Stimulated activated CD4-positive, alpha-beta T cell treated with anti-CD3 and anti-CD28 coated beads, TNF-alpha, amount 100 ng/mL, for 4 hours (primary cell): ENCODE measurements at regions not wholly inside any gene's neighbourhood (a gene's known extent, or its start where the extent isn't known, plus 50 kb on each side); places are given as distances from the start of the nearest gene placed in this dataset.

Experiments
- DNase-seq, 3 experiments: peaks; one replicate each; pipeline ENCODE4 v3.0.0-alpha.2; 2020; ENCODE audit warnings: low read depth in 3 of 3

DNA sequence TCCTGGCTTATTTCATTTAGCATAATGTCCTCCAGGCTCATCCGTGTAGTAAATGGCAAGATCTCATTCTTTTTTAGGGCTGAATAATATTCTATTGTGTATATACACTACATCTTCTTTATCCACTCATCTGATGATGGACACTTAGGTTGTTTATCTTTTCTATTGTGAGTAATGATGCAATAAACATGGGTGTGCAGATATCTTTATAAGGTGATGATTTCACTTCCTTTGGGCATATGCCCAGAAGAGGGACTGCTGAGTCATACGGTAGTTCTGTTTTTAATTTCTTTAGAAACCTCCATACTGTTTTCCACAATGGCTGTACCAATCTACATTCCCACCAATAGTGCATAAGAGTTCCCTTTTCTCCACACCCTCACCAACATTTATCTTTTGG lies 317.6 kb upstream of the CNKSR2 start:
- no peak for DNase-seq

DNA sequence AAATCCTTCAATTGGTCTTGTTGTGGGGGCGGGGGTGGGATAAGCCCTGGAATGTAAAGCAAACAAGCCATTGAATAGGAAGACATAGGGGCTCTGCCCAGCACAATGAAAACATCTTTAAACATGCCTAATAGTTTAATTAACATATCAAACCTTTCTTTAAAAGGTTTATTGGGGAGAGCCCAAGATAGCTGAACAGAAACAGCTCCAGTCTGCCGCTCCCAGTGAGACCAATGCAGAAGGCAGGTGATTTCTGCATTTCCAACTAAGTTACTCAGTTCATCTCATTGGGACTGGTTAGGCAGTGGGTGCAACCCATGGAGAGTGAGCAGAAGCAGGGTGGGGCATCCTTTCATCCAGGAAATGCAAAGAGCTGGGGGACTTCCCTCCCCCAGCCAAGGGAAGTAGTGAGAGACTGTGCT lies 327.2 kb upstream of the CNKSR2 start:
- no peak for DNase-seq

DNA sequence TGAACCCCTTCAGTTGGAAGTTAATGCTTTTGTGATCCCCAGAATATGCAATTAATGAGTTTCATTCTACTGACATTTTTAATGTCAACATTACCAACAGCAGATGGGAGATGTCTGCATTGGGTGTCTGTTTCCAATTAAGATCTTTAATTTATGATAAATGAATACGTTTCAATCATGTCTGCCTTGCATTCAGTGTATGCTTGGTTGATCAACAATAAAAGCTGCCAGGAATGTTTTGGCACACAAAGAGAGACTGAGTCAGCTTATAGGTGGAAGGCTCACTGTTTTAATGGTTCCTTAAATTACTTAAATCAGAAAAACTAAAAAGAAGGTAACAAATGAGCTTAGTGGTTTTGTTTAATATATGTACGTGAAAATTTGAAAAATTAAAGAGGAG lies 359.9 kb upstream of the CNKSR2 start:
- no peak for DNase-seq

DNA sequence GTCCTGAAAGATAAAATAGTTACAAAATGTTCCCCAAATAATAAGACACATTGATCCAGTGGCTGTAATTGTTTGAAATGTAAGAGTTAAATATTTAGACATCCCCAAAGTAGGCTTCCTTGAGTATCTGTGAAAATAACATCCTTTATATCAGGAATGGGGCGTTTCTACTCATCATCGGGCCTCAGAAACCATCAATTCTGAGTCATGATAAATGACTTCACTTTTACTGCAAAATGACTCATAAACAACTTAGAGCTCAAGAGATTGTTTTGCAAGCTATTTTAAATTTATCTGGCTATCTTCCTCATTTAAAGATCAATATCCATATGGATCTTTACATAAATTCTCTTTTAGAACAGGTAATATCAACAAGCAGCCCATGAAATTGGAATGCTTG lies 369.4 kb upstream of the CNKSR2 start:
- DNase-seq, result no peak

DNA sequence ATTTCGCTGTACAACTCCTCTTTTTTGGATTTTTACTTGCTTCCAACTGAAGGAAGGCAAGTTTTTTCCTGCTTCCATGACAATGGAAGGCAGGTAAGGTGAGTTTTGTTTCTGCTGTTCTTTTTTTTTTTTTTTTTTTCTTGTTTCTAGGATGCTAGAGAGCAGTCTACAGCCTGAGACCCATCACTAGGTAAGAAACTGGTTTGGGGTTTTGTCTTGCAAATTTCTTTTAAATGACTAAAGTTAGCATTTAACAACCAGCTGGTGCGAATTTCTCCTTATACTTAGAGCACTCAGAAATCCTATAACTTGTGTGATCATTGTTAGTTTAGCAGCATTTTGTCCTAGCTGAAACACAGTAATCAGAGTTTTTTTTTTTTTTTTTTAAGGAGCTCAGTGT lies 378.4 kb upstream of the CNKSR2 start:
- DNase-seq, result no peak

DNA sequence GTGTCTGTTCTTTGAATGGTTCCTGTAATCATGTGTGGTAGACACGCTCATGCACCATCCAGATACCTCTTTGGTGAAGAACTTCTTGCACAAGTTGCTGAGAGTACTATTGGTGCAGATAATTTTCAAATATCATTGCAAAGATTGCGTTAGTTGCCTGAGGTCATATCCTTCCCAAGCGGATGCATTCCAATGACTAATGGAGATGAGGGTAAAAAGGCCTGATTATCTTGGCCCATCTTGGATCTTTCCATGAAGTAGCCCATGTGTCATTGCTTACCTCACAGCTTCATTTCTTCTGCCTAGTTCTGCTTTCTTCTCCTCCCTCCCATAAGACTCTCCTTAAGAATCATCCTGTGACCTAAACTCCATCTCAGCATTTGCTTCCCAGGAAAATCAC lies 384.9 kb upstream of the CNKSR2 start:
- DNase-seq, result no peak

DNA sequence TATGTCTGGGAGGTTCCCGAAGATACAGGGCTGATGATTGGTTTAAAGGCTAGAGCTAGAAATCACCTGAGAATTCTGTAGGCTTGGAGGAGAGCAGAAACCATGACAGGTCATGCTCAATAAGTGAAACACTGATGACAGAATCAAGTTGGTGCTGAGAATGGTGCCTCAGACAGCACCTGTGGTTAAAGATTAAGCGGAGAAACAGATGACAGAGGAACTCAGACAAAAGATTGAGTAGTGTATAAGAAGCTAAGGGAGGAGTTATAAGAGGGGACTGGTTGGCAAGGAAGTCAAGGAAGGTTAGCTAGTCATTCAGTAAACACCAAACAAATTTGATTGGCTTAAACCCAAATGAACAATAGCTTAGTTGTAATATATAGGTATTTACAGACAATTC lies 385.4 kb upstream of the CNKSR2 start:
- no peak for DNase-seq

DNA sequence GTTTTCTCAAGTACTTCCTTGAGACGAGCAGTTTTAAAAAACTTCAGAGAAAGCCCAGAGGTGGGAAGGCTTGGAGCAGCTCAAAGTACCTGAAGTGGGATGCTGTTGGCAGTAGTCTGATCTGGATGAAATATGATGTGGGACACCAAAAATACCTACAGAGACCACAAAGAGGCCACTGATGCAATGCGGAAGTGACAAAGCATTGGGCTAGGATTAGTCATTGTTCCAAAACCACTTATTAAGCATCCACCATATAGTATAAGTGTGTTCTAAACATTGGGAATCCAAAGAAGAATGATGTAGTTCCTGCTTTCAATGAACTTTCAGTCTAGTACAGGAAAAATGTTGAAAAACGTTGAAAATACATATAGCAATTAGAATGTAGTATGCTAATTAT lies 386.1 kb upstream of the CNKSR2 start:
- no peak for DNase-seq

DNA sequence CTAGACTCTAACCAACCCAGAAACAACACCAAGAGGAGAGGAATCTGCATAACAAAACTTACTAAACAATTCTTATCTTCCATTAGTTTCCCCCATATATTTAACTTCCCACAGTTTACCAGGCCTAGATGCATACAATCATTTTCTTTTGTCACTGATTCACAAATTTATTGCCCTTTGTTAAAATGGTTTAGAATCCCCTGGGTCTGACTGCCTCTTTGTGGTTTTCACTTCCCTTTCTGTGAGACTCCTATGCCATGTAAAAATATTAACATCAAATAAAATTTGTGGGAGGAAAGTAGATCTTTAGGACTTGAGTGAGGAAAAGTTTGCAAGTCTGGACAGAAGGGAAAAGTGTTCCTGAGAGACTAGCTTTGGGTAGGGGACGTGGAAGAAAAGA lies 393.8 kb upstream of the CNKSR2 start:
- no peak for DNase-seq

DNA sequence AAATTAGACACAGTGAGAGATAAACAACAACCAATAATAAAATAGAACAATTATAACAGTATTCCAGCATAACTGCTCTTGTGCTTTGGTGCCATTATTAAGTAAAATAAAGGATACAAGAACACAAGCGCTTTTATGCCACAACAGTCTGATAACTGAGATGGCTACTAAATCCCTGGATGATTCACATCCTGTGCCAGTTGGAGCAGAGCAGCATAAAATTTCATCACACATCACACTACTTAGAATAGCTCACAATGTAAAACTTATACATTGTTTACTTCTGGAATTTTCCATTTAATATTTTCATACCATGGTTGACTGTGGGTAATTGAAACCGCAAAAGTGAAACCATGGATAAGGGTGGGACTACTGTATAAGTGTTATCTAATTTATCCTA lies 399.9 kb upstream of the CNKSR2 start:
- no peak for DNase-seq

DNA sequence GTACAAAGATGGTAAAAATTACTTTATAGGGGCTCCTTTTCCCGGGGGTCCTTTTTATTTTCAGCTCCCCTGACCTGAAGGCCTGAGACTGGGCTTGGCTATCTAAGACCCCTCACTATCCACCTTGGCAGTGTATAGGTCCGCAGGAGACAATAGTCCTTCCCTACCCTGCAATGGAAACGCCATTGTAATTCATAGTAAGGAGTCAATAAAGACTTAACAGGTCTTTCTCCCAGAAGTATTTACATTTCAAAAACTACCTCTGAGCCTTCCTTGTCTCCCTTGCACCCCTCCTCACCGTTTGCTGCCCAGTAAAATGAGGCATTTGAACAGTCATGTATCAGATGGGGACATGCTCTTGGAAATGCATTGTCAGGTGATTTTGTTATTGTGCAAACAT lies 401.2 kb upstream of the CNKSR2 start:
- no peak for DNase-seq

DNA sequence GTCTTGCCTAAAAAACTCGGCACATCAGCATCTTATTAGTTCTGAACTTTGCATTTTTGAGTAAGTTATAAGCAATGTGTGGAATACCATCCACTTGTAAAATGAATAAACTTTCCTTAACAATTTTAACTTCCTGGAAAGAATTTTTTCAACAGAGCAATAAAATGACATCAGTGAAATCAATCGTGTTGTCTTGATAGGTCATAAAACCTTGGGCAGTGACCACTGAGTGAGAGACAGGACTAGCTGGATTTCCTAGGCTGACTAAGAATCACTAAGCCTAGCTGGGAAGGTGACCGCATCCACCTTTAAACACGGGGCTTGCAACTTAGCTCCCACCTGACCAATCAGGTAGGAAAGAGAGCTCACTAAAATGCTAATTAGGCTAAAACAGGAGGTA lies 403.0 kb upstream of the CNKSR2 start:
- no peak for DNase-seq

DNA sequence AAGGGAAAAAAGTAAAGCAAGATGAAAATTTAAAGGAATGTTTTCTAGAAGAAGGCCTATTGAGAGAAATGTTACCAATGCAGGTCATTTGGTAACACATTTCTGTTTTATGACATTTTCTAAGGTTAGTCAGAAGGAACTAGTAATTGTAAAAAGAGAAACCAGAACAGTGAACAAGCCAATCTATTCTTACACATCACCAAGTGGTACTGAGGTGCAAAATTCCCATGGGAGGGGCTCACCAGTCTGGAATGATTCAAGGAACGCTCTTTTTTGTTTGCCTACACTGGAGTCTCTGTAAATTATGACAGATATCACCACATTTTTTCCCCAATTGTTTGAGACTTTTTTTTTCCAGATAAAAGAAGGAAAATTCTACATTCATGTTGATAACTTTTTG lies 404.7 kb upstream of the CNKSR2 start:
- DNase-seq, result no peak

DNA sequence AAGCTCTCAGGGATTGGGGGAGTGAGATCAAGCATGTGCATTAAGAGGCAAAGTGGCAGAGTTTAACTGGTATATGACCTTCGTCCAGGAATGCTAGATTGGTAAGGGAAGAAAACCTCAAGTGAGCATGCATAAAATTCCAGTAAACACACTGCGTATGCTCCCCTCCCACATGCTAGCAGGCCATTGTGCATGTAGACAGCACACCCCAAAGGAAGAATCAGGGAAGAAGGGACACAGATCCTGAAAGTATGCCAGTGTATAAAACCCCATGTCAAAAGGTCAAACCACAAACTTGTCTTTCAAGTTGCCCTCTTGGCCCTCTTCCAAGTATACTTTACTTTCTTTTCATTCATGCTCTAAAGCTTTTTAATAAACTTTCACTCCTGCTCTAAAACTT lies 405.2 kb upstream of the CNKSR2 start:
- DNase-seq, result no peak

DNA sequence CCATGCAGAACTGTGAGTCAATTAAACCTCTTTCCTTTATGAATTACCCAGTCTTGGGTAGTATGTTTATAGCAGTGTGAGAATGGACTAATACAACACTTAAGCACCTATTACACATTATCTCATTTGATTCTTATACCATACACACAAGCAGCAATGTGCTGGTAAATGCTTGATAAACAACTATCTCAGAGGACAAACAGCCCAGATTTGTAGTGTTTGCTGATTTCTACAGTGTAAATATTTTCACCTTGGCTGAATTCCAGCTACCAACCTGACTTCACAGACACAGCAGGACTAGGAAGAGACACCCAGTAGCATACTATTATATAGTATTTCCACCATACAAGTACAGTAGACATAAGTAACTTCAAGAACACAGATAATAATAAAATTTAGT lies 406.5 kb upstream of the CNKSR2 start:
- no peak for DNase-seq

DNA sequence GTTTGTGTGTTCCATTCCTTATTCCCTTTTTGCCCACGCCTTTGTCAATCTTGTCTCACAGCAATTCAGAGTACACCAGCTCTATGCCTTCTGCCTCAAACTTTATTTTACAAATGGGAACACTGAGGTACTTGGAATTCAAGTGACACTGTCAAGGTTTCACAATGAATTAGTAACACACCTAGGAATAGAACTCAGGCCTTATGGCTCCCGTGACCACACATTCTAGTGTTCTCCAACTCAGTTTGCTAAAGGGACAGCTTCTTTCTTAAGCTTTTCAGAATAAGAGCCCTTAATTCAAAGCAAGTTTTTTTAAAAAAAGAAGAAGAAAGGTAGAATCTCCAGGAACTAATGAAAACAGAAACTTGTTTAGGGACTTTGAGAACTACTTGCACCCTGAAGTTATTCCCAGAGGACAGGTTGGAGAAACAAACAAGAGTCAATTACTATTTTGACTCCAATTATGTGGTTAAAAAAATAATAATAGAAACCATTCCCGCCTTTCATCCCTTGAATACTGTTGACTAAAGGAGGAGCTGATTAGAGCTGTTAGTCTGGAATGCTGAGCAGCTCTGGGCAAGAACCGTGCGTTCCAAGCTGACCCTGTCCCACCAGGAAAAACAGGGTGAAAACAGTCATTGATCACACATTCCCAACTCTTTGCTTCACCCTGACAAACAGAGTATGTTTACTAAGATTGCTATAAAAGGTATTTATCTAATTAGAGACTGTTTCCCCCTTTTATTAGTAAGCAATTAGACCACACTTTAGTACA lies 408.8 kb upstream of the CNKSR2 start:
- DNase-seq, result no peak

DNA sequence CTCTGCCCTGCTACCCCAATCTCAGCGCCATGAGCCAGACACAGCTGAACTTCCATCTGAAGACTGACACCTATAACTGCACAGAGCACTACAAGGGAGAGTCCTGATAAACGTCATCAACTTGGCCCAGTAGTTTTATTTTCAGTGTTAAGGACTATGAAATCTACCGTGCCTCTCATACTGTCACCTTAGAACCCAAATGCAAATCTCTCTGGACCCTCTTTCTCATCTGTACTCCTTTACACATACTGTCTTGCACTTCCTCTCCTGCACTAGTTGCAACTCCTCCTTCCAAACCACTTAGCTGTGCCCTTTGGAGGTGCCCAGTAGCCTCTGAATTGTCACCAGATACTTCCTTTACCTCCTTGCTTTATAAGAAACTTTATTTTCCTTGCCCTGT lies 420.2 kb upstream of the CNKSR2 start:
- no peak for DNase-seq

DNA sequence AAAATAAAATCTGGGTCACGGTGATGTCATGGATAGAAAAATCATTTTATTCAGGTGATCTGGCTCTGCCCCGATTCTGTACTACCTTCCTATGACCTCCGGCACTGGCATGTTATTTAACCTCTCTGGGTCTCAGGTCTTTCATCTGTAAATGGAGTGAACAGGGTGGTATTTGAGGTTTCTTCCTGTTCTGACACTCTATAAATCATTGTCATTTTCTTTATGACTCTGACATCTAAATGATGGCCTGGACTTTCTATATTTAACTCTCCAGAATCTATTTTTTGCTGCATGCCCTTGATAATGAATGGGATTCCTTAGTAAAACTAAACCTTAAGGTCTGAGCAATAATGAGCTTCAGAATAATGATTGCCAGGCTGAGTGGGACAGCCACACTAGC lies 422.0 kb upstream of the CNKSR2 start:
- no peak for DNase-seq

DNA sequence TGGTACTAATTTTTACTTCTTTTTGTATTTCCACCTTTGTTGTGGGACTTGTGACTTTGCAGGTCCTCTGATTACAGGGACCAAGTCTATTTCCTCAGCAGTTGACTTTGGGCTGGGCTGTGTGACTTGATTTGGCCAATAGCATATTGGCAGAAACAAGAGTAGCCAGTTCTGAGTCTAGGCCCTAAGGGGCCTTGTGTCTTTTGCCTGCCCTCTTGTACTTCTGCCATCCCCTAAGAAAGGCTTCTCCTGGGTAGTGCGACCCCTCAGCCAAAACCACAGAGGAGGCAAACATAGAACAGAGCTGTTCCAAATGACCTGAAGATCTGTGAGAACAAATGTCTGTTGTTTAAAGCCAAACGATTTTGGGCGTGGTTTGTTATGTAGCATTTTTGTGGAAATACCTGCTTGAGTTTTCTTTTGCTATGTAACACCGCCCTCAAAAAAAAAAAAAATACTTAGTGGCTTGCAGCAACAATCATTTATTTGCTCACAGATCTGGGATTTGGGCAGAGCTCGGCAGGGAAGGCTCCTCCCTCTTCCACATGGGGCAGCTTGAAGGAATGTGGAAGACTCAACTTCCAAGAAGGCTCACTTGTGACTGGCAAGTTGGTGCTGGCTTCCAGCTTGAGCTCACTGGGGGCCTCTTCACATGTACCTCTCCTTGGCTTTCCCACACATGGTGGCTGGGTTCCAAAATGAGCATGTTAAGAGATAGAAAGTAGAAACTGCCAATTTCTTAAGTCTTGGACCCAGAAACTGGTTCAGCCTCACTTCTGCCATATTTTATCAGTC lies 423.0 kb upstream of the CNKSR2 start:
- DNase-seq, result no peak

DNA sequence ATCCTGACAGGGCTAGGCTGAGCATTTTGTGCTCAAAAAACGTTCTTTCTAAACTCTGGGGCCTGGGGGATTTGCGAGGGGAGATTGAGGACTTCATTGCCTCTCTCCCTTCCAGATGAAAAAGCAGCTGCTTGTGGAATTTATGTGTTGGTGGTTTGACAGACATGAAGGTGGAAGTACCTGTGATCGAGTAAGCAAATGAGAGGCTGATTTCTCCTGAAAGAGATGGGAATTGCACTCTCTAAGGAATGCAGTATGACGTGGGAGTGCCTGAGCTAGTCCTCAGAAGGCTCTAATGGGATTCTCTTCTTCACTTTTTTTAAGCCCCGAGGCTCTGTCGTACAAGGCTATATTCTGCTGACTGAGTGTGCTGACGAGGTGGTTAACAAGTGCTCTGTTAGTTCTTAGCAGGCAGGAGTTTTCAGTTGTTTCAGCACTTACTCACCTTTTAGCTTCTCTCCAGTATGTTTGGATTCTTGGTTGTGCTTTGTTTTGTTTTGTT lies 426.8 kb upstream of the CNKSR2 start:
- no peak for DNase-seq

DNA sequence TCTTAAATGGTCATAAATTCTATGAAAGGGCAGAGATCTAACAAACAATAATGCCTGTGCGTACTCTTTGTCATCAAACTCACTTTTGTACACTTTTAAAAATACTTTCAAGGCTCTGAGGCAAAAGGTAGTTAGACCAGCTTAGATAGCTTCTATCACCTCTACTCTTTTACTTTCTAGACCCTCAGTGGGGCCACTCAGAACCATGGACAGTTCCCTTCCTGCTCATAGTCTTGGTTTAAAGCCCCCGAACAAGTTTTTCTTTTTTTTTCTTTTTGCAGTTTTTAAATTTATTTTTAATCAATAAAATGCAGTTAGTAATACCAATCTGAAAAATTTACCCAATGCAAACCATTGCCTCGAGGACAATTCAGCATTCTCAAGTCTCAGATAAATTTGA lies 460.5 kb upstream of the CNKSR2 start:
- no peak for DNase-seq

DNA sequence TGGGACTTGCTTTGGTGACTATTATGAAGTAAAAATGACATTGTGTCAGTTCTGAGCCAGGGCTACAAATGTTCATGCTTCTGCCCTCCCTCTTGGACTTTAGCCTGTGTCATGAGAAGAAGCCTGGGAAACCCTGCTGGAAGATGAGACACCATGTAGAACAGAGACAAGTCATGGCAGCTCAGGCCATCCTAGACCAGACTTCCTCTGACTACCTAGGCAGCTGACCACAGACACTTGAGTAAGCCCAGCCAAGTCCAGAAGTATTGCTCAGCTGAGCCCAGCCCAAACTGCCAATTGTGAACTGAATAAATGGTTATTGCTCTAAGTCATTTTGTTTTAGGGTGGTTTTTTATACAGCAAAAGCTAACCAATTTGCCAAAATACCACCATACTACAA lies 467.6 kb upstream of the CNKSR2 start:
- DNase-seq, result no peak

DNA sequence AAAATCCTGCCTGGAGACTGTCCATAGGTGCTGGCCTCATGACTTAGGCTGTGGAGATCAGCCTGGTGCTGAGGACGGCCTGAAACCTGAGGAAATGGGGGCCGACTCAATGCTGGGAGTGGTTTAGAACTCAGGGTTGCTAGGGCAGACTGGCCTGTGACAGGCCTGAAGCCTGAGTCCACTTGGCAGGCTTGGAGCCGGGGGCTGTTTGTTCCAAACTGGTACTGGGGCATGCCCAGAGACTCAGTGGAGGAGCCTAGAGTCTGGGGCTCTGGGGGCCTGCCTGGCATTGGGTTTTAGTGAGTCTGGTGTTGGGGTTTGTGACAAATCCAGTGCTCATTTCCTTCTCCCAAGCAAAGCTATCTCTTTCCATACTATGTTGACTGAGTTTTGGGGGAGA lies 489.7 kb upstream of the CNKSR2 start:
- DNase-seq, result no peak
